Lung (tissue), 11 donors: ENCODE measurements at regions not wholly inside any gene's neighbourhood (a gene's known extent, or its start where the extent isn't known, plus 50 kb on each side); places are given as distances from the start of the nearest gene placed in this dataset.
A peak's percentile ranks its signal among the peaks of the same experiment; 100 is the strongest.

ENCODE experiments used
- ATAC-seq: fragments of 200-7000 bp; cut with Tn5 transposase; one replicate; pipeline ENCODE4 v1.9.1; 2020; ENCODE audit warnings: moderate number of reproducible peaks; ENCODE audit not compliant: insufficient read depth, low FRiP score
- DNase-seq, 3 donors: peaks; one replicate each; pipeline ENCODE4 v3.0.0-alpha.2; 2013 to 2017
- H3K27ac ChIP-seq, 2 donors: one replicate each; pipeline ENCODE4 v1.5.1; 2013; ENCODE audit warnings: mild to moderate bottlenecking in 2 of 2, moderate library complexity in 2 of 2, control low read depth in 1 of 2, inconsistent platforms in 1 of 2, low read depth in 1 of 2, low read length in 1 of 2
- H3K27me3 ChIP-seq, 3 donors: one replicate each; pipeline ENCODE4 v1.5.1; 2013; ENCODE audit warnings: low read length in 2 of 3; ENCODE audit not compliant: control insufficient read depth in 3 of 3, insufficient read depth in 3 of 3
- H3K36me3 ChIP-seq, 4 donors: one replicate each; pipeline ENCODE4 v1.5.1; 2013; ENCODE audit warnings: low read length in 4 of 4, mild to moderate bottlenecking in 1 of 4, moderate library complexity in 1 of 4; ENCODE audit not compliant: control insufficient read depth in 4 of 4, insufficient read depth in 4 of 4
- H3K4me1 ChIP-seq, 5 donors: one replicate each; pipeline ENCODE4 v1.5.1; 2013; ENCODE audit warnings: low read length in 5 of 5, mild to moderate bottlenecking in 2 of 5, moderate library complexity in 1 of 5; ENCODE audit not compliant: control insufficient read depth in 5 of 5, insufficient read depth in 5 of 5
- H3K4me3 ChIP-seq: one replicate; pipeline ENCODE4 v1.5.1; 2013; ENCODE audit warnings: mild to moderate bottlenecking, control low read depth, moderate library complexity
- H3K9ac ChIP-seq, 2 donors: one replicate each; pipeline ENCODE4 v1.5.1; 2013; ENCODE audit warnings: low read length in 2 of 2, control low read depth in 1 of 2; ENCODE audit not compliant: insufficient read depth in 1 of 2
- H3K9me3 ChIP-seq, 4 donors: one replicate each; pipeline ENCODE4 v1.5.1; 2013; ENCODE audit warnings: low read length in 3 of 4, mild to moderate bottlenecking in 1 of 4, moderate library complexity in 1 of 4; ENCODE audit not compliant: control insufficient read depth in 4 of 4, insufficient read depth in 3 of 4
- CTCF ChIP-seq: IDR thresholded peaks from 2 replicates; pipeline ENCODE4 v1.5.1; 2012; ENCODE audit warnings: mild to moderate bottlenecking; ENCODE audit errors: control extremely low read depth, extremely low read depth
- WGBS, 2 donors: extraction: QIAGEN DNeasy Blood & Tissue Kit; methylation state at CpG; one replicate each; pipeline ENCODE4 v1.1.7; 2013; 5-methylcytosine and 5-hydroxymethylcytosine counted together
- donor health status: control.
- donor health status: control.
- donor health status: Bipolar disorder and iron deficiency.
- donor health status: healthy.
- donor health status: DM: yes; HTN: yes; CAD: no.

- no peak for TF ChIP-seq CTCF
- Histone ChIP-seq H3K9me3 (no peaks in the 10 kb centered on the region), H3K4me1 (peaks cover 0 to 9% (median 0%) of the 10 kb centered on the region in 5 donors), H3K27me3 (no peaks in the 10 kb centered on the region), H3K9ac (no peak overlapping the region), H3K36me3 (no peaks in the 10 kb centered on the region), H3K4me3 (no peak overlapping the region), H3K27ac (no peak overlapping the region)
- DNase-seq = no peak
- 75 to 76% methylated on average over 7 of the region's 7 CpGs for WGBS, 2 donors
- no peak for ATAC-seq
These were observed 203.8 kb upstream of the MTPN start for GRCh38 chr7:136180984-136181383.

GRCh38 chr7:136179851-136180721 is 202.9 kb upstream of the MTPN start:
- no peak overlapping the region for H3K9ac ChIP-seq
- peak in 1 of 3 donors; percentile 19 for DNase-seq
- peaks cover 0 to 9% (median 0%) of the 10 kb centered on the region in 5 donors for H3K4me1 ChIP-seq
- H3K9me3 ChIP-seq = no peaks in the 10 kb centered on the region
- 54 to 62% methylated on average over 5 of the region's 5 CpGs for WGBS, 2 donors
- TF ChIP-seq CTCF = no peak
- ATAC-seq = no peak
- H3K36me3 ChIP-seq = no peaks in the 10 kb centered on the region
- no peaks in the 10 kb centered on the region for H3K27me3 ChIP-seq
- no peak overlapping the region for H3K27ac ChIP-seq
- H3K4me3 ChIP-seq = no peak overlapping the region

- H3K27me3 ChIP-seq = no peaks in the 10 kb centered on the region
- no peak for TF ChIP-seq CTCF
- H3K36me3 ChIP-seq = no peaks in the 10 kb centered on the region
- no peak overlapping the region for H3K27ac ChIP-seq
- DNase-seq = no peak
- peaks cover 0 to 9% (median 0%) of the 10 kb centered on the region in 5 donors for H3K4me1 ChIP-seq
- ATAC-seq = no peak
- H3K9me3 ChIP-seq = no peaks in the 10 kb centered on the region
- 73 to 74% methylated on average over 5 of the region's 5 CpGs for WGBS, 2 donors
- H3K4me3 ChIP-seq = no peak overlapping the region
- no peak overlapping the region for H3K9ac ChIP-seq
These were observed 202.0 kb upstream of the MTPN start for GRCh38 chr7:136179154-136179553.
